Panc1 (cell line): ENCODE measurements at regions not wholly inside any gene's neighbourhood (a gene's known extent, or its start where the extent isn't known, plus 50 kb on each side); places are given as distances from the start of the nearest gene placed in this dataset.

ENCODE experiments used
- ATAC-seq: fragments of 200-7000 bp; cut with Tn5 transposase; 2 replicates; pipeline ENCODE4 v1.9.1; 2020; ENCODE audit warnings: mild to moderate bottlenecking, moderate library complexity
- BruUV-seq: library from RNA; stranded (reverse); fragments of 400-500 nt; replicated peaks from 2 replicates; lab custom pipeline; 2021; lab: Mats Ljungman, UMichigan
- CTCF ChIA-PET: fragments of 300-600 bp; sonication (Branson Sonifier 250); formaldehyde crosslinking; loops from one replicate; lab custom pipeline; 2022; ENCODE audit warnings: antibody characterized with exemption; lab: Charles Lee
- POLR2A ChIA-PET: fragments of 300-600 bp; sonication (Branson Sonifier 250); formaldehyde crosslinking; loops from one replicate; lab custom pipeline; 2022; ENCODE audit warnings: antibody characterized with exemption; lab: Charles Lee
- DNase-seq: peaks from one replicate; pipeline ENCODE4 v3.0.0-alpha.2; 2010; ENCODE audit warnings: low read depth, low spot score
- H3K27ac ChIP-seq: 2 replicates; pipeline ENCODE4 v1.5.1; 2011; ENCODE audit warnings: mild to moderate bottlenecking, low read length, inconsistent platforms
- H3K27me3 ChIP-seq: fragments of 200-500 bp; sonication (Bioruptor generic); 2 replicates; pipeline ENCODE4 v1.6.0; 2014; ENCODE audit warnings: low read length, inconsistent platforms; ENCODE audit not compliant: control insufficient read depth, insufficient read depth
- H3K36me3 ChIP-seq: fragments of 200-500 bp; sonication (Bioruptor generic); 2 replicates; pipeline ENCODE4 v1.5.1; 2014; ENCODE audit warnings: inconsistent platforms, mild to moderate bottlenecking, low read length, moderate library complexity; ENCODE audit not compliant: control insufficient read depth, insufficient read depth
- H3K4me1 ChIP-seq: 2 replicates; pipeline ENCODE4 v1.5.1; 2011; ENCODE audit warnings: inconsistent platforms, mild to moderate bottlenecking, low read length, moderate library complexity; ENCODE audit not compliant: control insufficient read depth, insufficient read depth
- H3K4me3 ChIP-seq, 2 experiments: 2 replicates each; pipeline ENCODE4 v1.5.1; 2011 to 2012; ENCODE audit warnings: low read depth in 2 of 2, low read length in 2 of 2, mild to moderate bottlenecking in 2 of 2, inconsistent platforms in 1 of 2, moderate library complexity in 1 of 2
- H3K9me3 ChIP-seq: fragments of 200-500 bp; sonication (Bioruptor generic); 2 replicates; pipeline ENCODE4 v1.5.1; 2014; ENCODE audit warnings: low read depth, mild to moderate bottlenecking, inconsistent platforms, low read length, moderate library complexity; ENCODE audit not compliant: control insufficient read depth, insufficient read depth
- CTCF ChIP-seq: fragments of 450-650 bp; IDR thresholded peaks from 2 replicates; pipeline ENCODE4 v1.5.1; 2017; ENCODE audit warnings: mild to moderate bottlenecking
- POLR2AphosphoS5 ChIP-seq: IDR thresholded peaks from 2 replicates; pipeline ENCODE4 v1.6.1; 2012; ENCODE audit warnings: mild to moderate bottlenecking, low read depth, low read length, moderate library complexity
- REST ChIP-seq, 2 experiments: IDR thresholded peaks; 2 replicates each; pipeline ENCODE4 v1.6.1; 2011 to 2012; ENCODE audit warnings: low read depth in 2 of 2, control low read depth in 1 of 2, low read length in 1 of 2, mild to moderate bottlenecking in 1 of 2, moderate library complexity in 1 of 2; ENCODE audit not compliant: insufficient read depth in 1 of 2
- SIN3A ChIP-seq: IDR thresholded peaks from 2 replicates; pipeline ENCODE4 v1.6.1; 2012; ENCODE audit warnings: low read depth, mild to moderate bottlenecking, low read length, moderate library complexity, borderline replicate concordance; ENCODE audit not compliant: insufficient read depth
- TCF7L2 ChIP-seq: IDR thresholded peaks from 2 replicates; pipeline ENCODE4 v1.6.1; 2011; ENCODE audit warnings: mild to moderate bottlenecking, low read depth, low read length, inconsistent platforms
- in situ Hi-C: cut with HindIII; loops from 2 replicates; pipeline ENCODE4 v1.10.0; 2016; ENCODE audit warnings: low sequenced_read_pairs, low pct_unique_long_range_greater_than_20kb
- intact Hi-C: fragments of 100-400 bp; cut with micrococcal nuclease; formaldehyde crosslinking; loops from one replicate; pipeline ENCODE4 v1.10.0; 2022; ENCODE audit not compliant: unreplicated experiment

- H3K27me3 ChIP-seq: no peaks in the 10 kb centered on the region
- H3K4me3 ChIP-seq: no peak overlapping the region
- H3K27ac ChIP-seq: no peak overlapping the region
- H3K36me3 ChIP-seq: no peaks in the 10 kb centered on the region
- POLR2A ChIA-PET: no interaction called here
- ATAC-seq: no peak
- no peaks in the 10 kb centered on the region for H3K4me1 ChIP-seq
- in situ Hi-C loops (no loop called here), intact Hi-C loops (no loop called here)
- H3K9me3 ChIP-seq: no peaks in the 10 kb centered on the region
- no peak for DNase-seq
- no peak for TF ChIP-seq POLR2AphosphoS5
- TF ChIP-seq SIN3A: no peak
- no peak for TF ChIP-seq TCF7L2
- TF ChIP-seq REST (IDR thresholded peaks at IDR 0.05; ENCODE audit: insufficient read depth in 1 of 2, low read depth in 2 of 2, low read length in 1 of 2): no peak
- no peak for TF ChIP-seq CTCF
- no TSS peak for BruUV-seq
- CTCF ChIA-PET: interaction anchor here (0.7 kb wide), 1 partner anchor 60 kb away, joined by 4 read pairs; no protein-coding TSS in a partner anchor
Observed at GRCh38 chr18:11320986-11321385, 171.6 kb upstream of the PIEZO2 start.

- ChIA-PET POLR2A (no interaction called here), CTCF (no interaction called here)
- H3K36me3 ChIP-seq: no peaks in the 10 kb centered on the region
- H3K9me3 ChIP-seq: no peaks in the 10 kb centered on the region
- H3K4me3 ChIP-seq: no peak overlapping the region
- no TSS peak for BruUV-seq
- DNase-seq: no peak
- no peaks in the 10 kb centered on the region for H3K27me3 ChIP-seq
- no peak for ATAC-seq
- intact Hi-C loops: no loop called here
- H3K27ac ChIP-seq: no peak overlapping the region
- H3K4me1 ChIP-seq: no peaks in the 10 kb centered on the region
- in situ Hi-C loops: no loop called here
- TF ChIP-seq POLR2AphosphoS5 (no peak), SIN3A (no peak), REST (IDR thresholded peaks at IDR 0.05; ENCODE audit: insufficient read depth in 1 of 2, low read depth in 2 of 2, low read length in 1 of 2) (no peak), CTCF (no peak), TCF7L2 (no peak)
Observed at GRCh38 chr18:11316546-11316945, 167.2 kb upstream of the PIEZO2 start.
